ENCODE measurements at regions not wholly inside any gene's neighbourhood (a gene's known extent, or its start where the extent isn't known, plus 50 kb on each side); places are given as distances from the start of the nearest gene placed in this dataset.

GRCh38 chr18:47457614-47458013 is 206.2 kb upstream of the SKOR2 start:
- H3K4me1 ChIP-seq = no peaks in the 10 kb centered on the region
- no peak overlapping the region for H3K4me3 ChIP-seq
- H3K27me3 ChIP-seq = no peaks in the 10 kb centered on the region
- no peak for DNase-seq (ENCODE audit: low spot score in 2 of 2)
- TF ChIP-seq CTCF (IDR thresholded peaks at IDR 0.05) = no peak
- no peaks in the 10 kb centered on the region for H3K36me3 ChIP-seq
- no peaks in the 10 kb centered on the region for H3K9me3 ChIP-seq
- H3K27ac ChIP-seq = no peak overlapping the region
- intact Hi-C loops (cut with DNase I) = no loop called here

GRCh38 chr18:47453038-47453437 is 201.6 kb upstream of the SKOR2 start:
- intact Hi-C loops (cut with DNase I) = no loop called here
- H3K9me3 ChIP-seq = no peaks in the 10 kb centered on the region
- TF ChIP-seq CTCF (IDR thresholded peaks at IDR 0.05) = no peak

DNA sequence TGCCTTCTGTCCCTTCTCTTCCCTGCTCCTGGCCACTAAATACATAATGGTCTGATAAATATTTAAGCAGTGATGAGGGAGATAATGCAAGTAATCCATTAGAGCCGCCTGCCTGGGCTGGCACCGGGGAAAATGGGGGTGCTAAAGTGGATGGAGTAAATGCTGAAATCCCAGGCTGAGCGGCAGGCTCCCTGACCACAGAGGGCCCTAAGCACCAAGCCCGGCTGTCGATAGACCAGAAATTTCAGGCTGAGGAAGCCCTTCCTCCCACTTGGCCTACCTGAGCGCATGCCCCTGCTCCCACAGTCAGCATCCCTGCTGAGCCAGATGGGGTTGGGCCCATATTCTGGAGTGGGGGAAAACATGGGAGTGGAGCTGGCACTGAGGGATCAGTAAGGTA is 197.5 kb upstream of the SKOR2 start:
- H3K9me3 ChIP-seq = peaks cover 0 to 3% of the 10 kb centered on the region in 2 donors
- H3K4me1 ChIP-seq = no peaks in the 10 kb centered on the region
- no peaks in the 10 kb centered on the region for H3K36me3 ChIP-seq
- intact Hi-C loops (cut with DNase I) = no loop called here
- no peak overlapping the region for H3K4me3 ChIP-seq
- H3K27me3 ChIP-seq = no peaks in the 10 kb centered on the region
- H3K27ac ChIP-seq = no peak overlapping the region
- no peak for DNase-seq (ENCODE audit: low spot score in 2 of 2)
- TF ChIP-seq CTCF (IDR thresholded peaks at IDR 0.05) = no peak

More at GRCh38 chr18:47453038-47453437, 201.6 kb upstream of the SKOR2 start:
- Histone ChIP-seq H3K36me3 (no peaks in the 10 kb centered on the region), H3K27me3 (no peaks in the 10 kb centered on the region), H3K4me3 (no peak overlapping the region), H3K27ac (no peak overlapping the region), H3K4me1 (no peaks in the 10 kb centered on the region)
- DNase-seq (ENCODE audit: low spot score in 2 of 2) = no peak

- H3K27me3 ChIP-seq = no peaks in the 10 kb centered on the region
- no peak overlapping the region for H3K4me3 ChIP-seq
- no peak for DNase-seq (ENCODE audit: low spot score in 2 of 2)
- TF ChIP-seq CTCF (IDR thresholded peaks at IDR 0.05) = no peak
- H3K4me1 ChIP-seq = no peaks in the 10 kb centered on the region
- H3K27ac ChIP-seq = no peak overlapping the region
- intact Hi-C loops (cut with DNase I) = no loop called here
- H3K36me3 ChIP-seq = no peaks in the 10 kb centered on the region
- H3K9me3 ChIP-seq = peaks cover 0 to 3% of the 10 kb centered on the region in 2 donors
Measured at GRCh38 chr18:47441914-47442313, 190.5 kb upstream of the SKOR2 start.

GRCh38 chr18:47438001-47438400 is 186.5 kb upstream of the SKOR2 start:
- Histone ChIP-seq H3K27me3 (no peaks in the 10 kb centered on the region), H3K36me3 (no peaks in the 10 kb centered on the region), H3K27ac (no peak overlapping the region), H3K4me3 (no peak overlapping the region), H3K9me3 (no peaks in the 10 kb centered on the region), H3K4me1 (no peaks in the 10 kb centered on the region)
- no peak for TF ChIP-seq CTCF (IDR thresholded peaks at IDR 0.05)
- DNase-seq (ENCODE audit: low spot score in 2 of 2) = no peak
- intact Hi-C loops (cut with DNase I) = no loop called here

DNA sequence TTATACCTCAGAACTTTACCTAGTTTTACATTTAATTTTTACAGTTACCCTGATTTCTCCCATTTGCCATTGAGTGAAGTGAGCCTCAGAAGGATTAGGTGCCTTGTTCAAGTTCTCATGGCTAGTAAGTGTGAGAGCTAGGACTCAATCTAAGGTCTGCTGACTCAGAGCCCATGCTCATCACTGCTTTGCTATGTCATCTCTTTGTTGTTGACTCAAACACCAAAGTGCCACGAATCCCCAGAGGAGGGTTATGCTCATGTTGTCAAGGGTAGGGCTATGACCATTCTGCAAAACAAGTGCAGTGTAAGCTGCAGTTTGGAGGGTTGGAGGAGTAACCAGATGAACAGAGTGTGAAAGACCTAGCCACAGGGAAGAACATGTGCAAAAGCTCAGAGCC is 185.4 kb upstream of the SKOR2 start:
- DNase-seq (ENCODE audit: low spot score in 2 of 2) = no peak
- Histone ChIP-seq H3K27me3 (no peaks in the 10 kb centered on the region), H3K4me3 (no peak overlapping the region), H3K27ac (no peak overlapping the region), H3K4me1 (no peaks in the 10 kb centered on the region), H3K9me3 (no peaks in the 10 kb centered on the region), H3K36me3 (no peaks in the 10 kb centered on the region)
- TF ChIP-seq CTCF (IDR thresholded peaks at IDR 0.05) = no peak
- intact Hi-C loops (cut with DNase I) = no loop called here

All from ascending aorta (tissue), 2 donors.